ENCODE measurements at regions not wholly inside any gene's neighbourhood (a gene's known extent, or its start where the extent isn't known, plus 50 kb on each side); places are given as distances from the start of the nearest gene placed in this dataset.

DNA sequence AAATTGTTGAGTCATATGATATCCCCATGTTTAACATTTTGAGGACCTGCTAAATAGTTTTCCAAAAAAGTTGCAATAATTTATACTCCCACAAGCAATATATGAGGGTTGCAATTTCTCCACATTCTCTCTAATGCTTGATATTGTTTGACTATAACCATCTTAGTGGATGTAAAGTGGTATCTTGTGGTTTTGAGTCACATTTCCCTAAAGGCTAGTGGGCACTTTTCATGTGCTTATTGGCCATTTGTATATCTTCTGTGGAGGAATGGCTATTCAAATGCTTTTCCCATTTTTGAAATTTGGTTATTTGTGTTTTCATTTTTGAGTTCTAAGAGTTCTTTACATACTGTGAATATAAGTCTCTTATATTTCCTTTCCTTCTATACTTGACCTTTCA lies 82.7 kb downstream of the SCG2 start:
- Histone ChIP-seq H3K27me3 (no peaks in the 10 kb centered on the region), H3K36me3 (ENCODE audit: low read depth, missing control alignments) (no peaks in the 10 kb centered on the region), H3K4me3 (no peak overlapping the region), H3K9me3 (no peaks in the 10 kb centered on the region), H3K27ac (no peak overlapping the region), H3K4me1 (no peaks in the 10 kb centered on the region)
- DNase-seq, result no peak
- TF ChIP-seq, protein P1, sequence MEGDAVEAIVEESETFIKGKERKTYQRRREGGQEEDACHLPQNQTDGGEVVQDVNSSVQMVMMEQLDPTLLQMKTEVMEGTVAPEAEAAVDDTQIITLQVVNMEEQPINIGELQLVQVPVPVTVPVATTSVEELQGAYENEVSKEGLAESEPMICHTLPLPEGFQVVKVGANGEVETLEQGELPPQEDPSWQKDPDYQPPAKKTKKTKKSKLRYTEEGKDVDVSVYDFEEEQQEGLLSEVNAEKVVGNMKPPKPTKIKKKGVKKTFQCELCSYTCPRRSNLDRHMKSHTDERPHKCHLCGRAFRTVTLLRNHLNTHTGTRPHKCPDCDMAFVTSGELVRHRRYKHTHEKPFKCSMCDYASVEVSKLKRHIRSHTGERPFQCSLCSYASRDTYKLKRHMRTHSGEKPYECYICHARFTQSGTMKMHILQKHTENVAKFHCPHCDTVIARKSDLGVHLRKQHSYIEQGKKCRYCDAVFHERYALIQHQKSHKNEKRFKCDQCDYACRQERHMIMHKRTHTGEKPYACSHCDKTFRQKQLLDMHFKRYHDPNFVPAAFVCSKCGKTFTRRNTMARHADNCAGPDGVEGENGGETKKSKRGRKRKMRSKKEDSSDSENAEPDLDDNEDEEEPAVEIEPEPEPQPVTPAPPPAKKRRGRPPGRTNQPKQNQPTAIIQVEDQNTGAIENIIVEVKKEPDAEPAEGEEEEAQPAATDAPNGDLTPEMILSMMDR (IDR thresholded peaks at IDR 0.05), result no peak
- TF ChIP-seq POLR2A (IDR thresholded peaks at IDR 0.05), result no peak
- intact Hi-C loops (cut with DNase I; ENCODE audit: low total_unique reads), result no loop called here

DNA sequence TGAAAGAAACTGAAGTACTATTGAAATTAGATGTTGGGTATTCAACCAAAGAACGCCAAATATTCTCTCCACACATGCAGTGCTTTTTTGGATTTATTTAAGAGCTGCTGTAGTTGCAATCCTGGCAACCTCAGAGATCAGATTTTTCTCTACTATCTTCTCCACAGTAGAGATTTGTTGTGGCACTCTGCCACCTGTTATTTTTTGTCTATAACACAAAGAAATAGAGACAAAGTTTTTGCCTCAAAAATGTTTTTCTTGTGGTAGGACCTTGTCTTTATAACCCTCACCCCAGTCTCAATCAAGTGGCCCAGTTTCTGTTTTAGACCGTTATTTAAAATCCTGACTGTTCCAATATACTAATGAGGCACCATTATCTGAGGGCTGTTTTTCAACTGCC lies 79.4 kb downstream of the SCG2 start:
- Histone ChIP-seq H3K4me1 (no peaks in the 10 kb centered on the region), H3K27me3 (no peaks in the 10 kb centered on the region), H3K36me3 (ENCODE audit: low read depth, missing control alignments) (no peaks in the 10 kb centered on the region), H3K27ac (no peak overlapping the region), H3K4me3 (no peak overlapping the region), H3K9me3 (no peaks in the 10 kb centered on the region)
- WGBS, 2 donors, result 50 to 57% methylated on average over 2 of the region's 2 CpGs
- intact Hi-C loops (cut with DNase I; ENCODE audit: low total_unique reads), result no loop called here
- no peak for DNase-seq
- TF ChIP-seq, protein P1 (IDR thresholded peaks at IDR 0.05), result no peak
- no peak for TF ChIP-seq POLR2A (IDR thresholded peaks at IDR 0.05)

DNA sequence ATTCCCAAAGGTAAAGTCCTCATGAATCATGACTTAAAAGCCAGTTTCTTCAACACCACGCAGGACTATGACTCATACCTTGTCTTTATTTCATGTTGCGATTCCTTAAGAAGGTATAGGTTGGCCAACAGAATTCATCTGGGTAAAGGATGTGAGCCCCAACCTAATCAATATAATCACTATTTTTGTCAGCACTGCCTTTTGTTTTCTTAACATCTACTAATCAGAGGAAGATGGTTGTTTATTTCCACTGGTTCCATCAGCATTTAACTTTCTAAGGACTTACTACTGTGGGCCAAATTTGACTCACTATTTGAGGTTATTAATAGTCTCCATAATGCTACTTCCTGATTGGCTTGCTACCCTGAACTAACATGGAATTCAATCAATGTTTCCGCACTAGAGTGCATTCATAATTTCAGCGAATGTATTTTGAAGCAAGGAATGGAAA lies 78.6 kb downstream of the SCG2 start:
- no peak for DNase-seq
- no peaks in the 10 kb centered on the region for H3K9me3 ChIP-seq
- no peaks in the 10 kb centered on the region for H3K36me3 ChIP-seq (ENCODE audit: low read depth, missing control alignments)
- no peak overlapping the region for H3K4me3 ChIP-seq
- no peaks in the 10 kb centered on the region for H3K4me1 ChIP-seq
- intact Hi-C loops (cut with DNase I; ENCODE audit: low total_unique reads), result no loop called here
- WGBS, 2 donors, result 76 to 87% methylated on average over 4 of the region's 4 CpGs
- no peak overlapping the region for H3K27ac ChIP-seq
- no peaks in the 10 kb centered on the region for H3K27me3 ChIP-seq
- no peak for TF ChIP-seq POLR2A (IDR thresholded peaks at IDR 0.05)
- TF ChIP-seq, protein P1 (IDR thresholded peaks at IDR 0.05), result no peak

DNA sequence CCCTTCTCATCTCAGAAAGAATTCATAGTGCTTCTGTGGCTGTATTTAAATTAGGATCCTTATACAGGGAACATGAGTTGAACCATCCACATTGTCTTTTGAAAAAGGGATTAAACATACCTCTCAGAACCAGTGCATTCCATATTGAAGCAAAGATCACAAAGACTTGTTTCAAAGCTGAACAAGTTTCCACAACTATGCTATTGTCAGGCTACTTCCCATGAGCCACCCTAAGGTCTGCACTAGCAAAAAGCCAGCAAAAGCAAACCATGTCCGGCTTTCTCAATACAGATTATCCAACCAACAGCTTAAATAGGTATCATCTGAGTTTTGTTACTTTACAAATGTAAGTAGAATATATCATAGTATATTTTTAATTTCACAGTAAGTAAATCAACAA lies 78.1 kb downstream of the SCG2 start:
- Histone ChIP-seq H3K9me3 (no peaks in the 10 kb centered on the region), H3K27ac (no peak overlapping the region), H3K4me1 (no peaks in the 10 kb centered on the region), H3K27me3 (no peaks in the 10 kb centered on the region), H3K4me3 (no peak overlapping the region), H3K36me3 (ENCODE audit: low read depth, missing control alignments) (no peaks in the 10 kb centered on the region)
- WGBS, 2 donors, result 86 to 89% methylated on average over 1 of the region's 1 CpG
- intact Hi-C loops (cut with DNase I; ENCODE audit: low total_unique reads), result no loop called here
- no peak for TF ChIP-seq POLR2A (IDR thresholded peaks at IDR 0.05)
- TF ChIP-seq, protein P1 (IDR thresholded peaks at IDR 0.05), result no peak
- no peak for DNase-seq

DNA sequence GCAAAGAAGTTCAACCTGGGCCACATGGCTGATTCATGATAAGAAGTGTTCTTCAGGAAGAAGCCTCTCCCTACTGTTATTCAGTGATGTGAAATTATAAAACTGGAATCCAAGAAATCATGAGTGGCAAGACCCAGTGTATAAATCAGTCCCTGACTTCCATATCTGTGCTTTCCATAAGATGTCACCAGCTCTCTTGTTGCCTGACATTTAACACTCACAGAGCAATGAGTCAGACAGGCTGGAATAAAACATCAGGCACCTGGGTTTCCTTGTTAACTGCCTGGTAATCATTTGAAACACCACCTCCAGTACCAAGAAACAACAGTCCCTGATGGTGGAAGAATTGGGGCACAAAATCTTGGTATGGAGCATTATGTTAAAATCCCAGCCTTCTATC lies 76.1 kb downstream of the SCG2 start:
- no peak for DNase-seq
- intact Hi-C loops (cut with DNase I; ENCODE audit: low total_unique reads), result no loop called here
- Histone ChIP-seq H3K4me1 (no peaks in the 10 kb centered on the region), H3K36me3 (ENCODE audit: low read depth, missing control alignments) (no peaks in the 10 kb centered on the region), H3K27ac (no peak overlapping the region), H3K4me3 (no peak overlapping the region), H3K9me3 (no peaks in the 10 kb centered on the region), H3K27me3 (no peaks in the 10 kb centered on the region)
- TF ChIP-seq, protein P1 (IDR thresholded peaks at IDR 0.05), result no peak
- no peak for TF ChIP-seq POLR2A (IDR thresholded peaks at IDR 0.05)
